GM19467 (cell line): ENCODE measurements at regions not wholly inside any gene's neighbourhood (a gene's known extent, or its start where the extent isn't known, plus 50 kb on each side); places are given as distances from the start of the nearest gene placed in this dataset.

Experiments used
- ATAC-seq: cut with Tn5 transposase; IDR thresholded peaks from one replicate; pipeline ENCODE4 v1.9.1; 2021; ENCODE audit warnings: mild to moderate bottlenecking, moderate library complexity; ENCODE audit not compliant: unreplicated experiment

DNA sequence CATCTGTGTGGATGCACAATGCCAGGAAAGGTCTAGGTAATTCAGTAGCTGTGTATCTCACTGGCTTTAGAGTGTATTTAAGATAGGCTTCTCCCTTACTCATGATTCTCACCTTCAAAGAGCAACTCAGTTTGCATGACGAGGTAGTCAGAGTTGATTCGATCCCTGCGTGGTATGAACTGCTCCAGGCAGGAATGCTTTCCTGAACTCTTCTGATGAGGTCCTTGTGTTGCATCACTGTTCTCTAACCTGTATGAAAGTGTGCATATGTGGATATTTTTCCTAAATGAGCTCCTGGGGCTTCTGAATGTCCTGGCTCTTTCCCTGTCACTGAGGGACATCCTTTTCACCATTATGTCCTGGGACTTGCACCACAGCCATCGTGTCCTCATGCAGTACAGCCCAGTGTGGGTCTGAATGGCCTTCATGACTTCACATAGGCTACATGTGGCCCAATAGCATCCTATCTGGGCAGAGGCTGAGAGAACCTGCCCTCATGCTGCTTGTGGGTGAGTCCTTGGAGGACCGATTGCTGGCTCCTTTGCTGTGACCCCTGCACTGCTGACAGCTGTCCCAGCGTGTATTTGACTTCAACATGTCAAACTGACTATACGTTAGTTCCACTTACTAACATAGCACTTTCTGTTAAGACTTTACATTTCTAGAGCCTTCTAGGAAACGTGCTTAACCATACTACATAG is 65.3 kb upstream of the WDR1 start:
- no peak for ATAC-seq

DNA sequence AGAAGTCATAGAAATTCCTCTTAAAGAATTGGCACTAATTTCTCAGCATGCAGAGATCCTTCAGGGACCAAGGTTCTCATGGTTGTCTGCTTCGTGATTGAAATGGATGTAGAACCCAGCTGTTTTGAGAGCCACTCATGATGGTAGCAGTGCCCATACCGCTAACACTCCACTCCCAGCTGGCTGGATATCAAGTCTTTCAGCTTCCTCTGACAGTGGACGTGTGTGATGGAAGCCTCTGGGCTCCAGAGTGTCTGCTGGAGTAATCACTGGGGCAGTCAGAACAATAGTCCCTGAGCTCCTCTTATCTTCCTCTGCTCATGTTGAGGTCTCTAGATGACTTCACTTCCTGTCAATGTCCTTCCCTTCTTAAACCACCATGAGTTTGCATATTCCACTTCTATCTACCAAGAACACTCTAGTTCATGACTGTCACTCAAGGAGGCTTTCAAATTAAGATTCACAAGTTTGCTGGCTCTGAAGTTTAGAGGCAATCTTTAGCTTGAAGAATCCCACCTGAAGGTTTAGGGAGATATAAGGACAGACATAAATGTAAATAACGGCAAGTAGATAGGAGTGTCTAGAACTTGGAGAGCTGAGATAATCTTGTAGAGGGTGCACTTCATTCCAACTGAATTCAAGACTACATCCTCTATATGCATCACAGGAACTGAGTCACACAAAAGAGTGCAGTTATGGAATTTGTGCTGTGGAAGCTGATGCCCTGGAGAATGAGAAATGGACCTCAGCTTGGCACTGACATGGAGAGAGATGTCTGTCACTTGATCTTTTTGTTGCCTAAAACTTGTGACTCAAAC is 64.5 kb upstream of the WDR1 start:
- peak; percentile 96 for ATAC-seq

DNA sequence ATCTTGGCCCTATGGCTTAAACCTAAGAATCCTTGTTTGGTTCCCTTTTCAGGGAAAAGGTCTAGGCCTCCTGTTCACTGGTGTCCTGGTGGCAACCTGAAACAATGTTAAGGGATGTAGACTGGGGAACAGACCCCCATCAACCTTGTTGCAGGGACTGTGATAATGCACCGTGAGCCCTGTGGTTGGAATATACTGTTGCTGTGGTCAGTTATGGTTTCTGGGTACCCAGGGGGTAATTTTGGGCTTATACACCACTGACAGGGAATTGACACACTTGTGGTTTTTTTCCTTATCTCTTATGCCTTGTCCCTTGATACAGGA is 64.0 kb upstream of the WDR1 start:
- no peak for ATAC-seq

DNA sequence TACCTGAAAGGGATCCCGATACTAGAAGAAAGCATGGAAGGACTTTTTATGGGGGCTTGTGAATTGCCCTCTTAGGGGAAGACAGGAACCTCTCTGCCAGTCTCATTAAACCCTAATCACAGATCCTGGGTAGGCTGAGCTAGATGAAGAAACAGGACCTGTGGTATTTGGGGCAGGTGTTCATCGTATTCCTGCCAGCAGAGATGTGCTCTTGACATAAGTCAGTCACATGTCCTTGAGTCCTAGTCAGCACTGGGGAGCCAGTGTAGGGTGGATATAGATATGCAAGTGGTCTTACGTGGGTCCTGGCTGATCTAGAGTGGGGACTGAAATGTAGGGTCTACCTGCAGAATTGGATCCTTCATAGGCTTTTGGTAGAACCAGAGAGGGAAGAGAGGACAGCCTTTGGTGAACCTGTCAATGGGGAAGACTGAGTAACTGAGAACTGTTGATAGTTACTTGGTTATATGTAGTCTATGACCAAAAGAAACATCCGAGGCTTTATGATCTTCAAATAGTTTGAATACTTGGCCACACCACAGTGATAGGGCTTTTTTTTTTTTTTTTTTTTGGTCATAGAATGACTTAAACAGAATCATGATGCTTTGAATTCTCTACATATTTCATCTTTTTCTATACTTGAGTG is 63.5 kb upstream of the WDR1 start:
- no peak for ATAC-seq

DNA sequence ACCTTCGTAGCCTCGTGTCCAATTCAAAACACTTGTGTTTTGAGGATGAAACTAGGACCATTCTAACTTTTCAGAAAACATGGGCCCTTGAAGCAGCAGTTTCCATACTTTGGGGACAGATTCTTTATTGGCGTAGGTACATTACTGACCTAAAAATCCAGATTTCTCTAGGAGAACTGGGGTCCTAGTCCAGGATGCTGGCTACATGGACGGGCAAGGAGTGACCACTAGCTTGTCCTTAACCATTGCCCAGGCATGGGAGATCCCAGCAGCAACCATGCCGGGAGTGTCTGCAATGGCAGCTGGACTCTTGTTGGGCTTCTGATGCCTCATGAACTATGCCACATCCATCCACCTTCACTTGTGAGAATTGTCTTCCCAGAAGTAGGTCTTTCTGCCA is 62.2 kb upstream of the WDR1 start:
- no peak for ATAC-seq

DNA sequence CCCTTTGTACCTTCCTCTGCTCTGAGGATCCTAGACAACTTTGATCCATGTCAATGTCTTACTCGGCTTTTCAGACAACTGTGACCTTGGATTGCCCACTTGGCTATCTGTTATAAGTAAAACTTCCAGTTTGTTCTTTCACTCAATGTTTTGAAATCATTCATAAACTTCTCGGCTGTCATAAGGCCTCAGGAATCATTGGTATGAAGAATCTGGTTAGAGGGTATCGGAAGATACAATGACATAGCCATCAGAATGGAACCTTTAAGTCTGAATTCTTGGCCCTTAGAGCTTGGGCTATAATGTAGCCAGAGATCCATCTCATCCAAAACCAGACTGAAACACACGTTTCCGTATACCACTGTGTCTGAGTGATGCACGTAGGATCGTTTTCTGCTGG is 59.0 kb upstream of the WDR1 start:
- no peak for ATAC-seq

DNA sequence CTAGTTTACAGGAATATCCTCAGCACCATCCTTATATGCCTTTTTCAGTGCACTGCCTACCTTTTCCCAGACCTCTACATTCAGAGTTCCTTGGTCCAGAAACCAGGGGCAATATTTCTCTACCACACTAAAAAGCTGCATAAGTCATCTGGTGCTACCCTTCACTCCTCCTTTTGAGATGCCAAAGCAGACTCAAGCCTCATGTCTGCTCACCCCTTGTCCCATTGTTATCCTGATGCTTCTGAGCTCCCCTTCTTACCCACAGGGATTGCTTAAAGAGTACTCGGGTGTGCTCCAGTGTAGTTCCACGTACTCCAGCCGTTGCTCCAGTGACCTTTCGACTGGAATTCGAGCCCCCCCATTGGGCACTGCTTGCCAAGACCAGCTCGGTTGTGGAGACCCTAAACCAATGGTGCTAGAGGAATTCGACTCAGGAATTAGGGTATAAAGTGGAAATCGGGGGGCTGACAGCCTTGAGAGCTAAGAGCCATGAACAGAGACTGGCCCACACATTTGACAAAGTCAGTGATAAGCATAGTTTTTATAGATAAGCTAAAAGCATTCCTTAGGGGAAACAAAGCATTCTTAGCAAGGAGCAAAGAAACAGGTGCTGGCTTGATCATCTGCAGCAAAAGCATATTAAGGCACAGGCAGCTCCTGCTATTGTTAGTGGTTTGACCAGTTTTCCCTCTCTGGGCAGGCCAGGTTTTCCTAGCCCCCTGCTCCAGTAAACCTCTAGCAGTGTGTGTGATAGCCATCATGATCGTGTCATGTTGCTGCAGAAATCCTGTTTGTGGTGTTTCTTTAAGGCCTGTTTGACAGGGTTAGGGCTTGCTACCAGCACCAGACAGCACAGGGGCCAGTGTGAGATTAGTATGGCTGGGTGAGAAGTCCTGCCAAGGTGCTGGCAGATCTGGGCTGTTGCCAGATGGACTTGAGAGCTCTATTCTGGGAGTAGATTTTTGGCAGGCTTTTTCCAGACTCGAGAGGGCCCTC is 57.5 kb upstream of the WDR1 start:
- no peak for ATAC-seq

DNA sequence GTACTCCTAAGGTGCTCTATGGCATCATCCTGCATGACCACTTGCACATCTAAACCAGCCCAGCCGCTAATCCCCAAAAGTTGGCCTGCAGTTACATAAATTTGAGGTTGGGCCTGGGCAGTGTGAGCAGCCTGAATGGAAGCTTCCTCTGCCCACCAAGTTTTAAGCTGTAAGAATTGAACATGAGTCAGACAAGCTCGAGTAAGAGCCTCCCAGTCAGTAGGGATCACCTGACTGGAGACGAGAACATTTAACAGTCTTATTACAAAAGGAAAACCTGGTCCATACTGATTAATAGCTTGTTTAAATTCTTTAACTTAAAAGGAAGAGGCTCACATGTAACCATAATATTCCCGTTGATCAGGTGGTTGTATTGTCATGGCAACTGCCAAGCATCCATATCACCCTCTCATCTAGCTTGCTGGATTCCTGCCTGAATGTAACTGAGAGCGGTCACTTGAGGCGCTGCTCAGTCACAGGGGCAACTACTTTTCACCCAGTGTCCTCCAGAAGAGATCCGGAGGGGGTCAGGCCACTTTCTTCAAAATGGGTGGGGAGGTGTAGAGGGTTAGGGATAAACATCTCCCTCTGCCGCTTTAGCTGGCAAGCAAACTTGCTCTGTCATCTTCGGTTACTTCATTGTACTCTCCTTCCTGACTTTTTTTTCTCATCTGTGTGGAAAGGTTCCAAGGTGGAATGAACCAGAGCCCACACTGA is 56.6 kb upstream of the WDR1 start:
- ATAC-seq = no peak

DNA sequence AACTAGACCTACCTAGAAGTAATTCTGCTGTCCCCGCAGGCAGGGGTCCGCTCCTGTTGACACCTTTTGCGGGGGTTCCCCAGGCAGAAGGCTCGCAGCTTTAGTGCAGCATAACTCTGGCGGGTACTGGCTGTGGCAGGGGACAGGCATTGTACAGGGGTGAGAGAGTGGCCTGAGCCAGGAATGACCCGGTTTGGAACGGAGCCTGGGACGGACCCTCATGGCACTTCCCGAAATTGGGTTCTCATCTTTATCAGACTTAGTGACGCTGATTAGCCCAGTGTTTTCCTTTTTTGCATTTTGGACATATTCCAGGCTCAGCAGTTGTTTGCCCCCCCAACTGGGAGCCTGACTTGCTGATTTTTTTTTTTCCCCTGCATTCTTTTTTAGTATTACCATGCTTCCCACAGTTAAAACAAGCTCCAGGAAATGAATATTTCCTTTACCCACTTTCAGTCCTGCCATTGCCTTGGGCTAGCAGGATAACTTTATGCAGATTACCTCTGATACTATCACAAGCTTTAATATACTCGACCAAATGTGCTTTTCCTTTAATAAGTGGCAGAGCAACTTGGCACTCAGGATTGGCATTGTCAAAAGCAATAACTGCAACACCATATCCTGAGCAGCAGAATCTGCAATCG is 55.8 kb upstream of the WDR1 start:
- ATAC-seq = no peak

DNA sequence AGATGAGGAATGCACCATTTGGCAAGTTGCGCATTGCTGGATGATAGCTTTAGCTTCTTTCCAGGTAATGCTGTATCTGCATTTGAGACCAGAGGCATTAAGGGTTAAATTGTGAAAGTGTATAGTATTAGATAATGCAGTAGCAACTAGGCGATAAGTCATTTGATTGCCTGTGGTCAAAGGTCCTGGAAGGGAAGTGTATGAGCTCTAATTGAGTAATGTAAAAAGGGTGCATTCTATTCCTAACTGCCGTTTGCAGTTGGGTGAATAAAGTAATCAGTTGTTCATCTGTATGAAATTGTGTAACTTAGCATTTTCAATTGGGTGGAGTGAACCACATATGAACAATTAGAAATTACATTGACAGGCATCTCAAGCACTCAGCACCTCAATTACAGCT is 54.5 kb upstream of the WDR1 start:
- no peak for ATAC-seq

DNA sequence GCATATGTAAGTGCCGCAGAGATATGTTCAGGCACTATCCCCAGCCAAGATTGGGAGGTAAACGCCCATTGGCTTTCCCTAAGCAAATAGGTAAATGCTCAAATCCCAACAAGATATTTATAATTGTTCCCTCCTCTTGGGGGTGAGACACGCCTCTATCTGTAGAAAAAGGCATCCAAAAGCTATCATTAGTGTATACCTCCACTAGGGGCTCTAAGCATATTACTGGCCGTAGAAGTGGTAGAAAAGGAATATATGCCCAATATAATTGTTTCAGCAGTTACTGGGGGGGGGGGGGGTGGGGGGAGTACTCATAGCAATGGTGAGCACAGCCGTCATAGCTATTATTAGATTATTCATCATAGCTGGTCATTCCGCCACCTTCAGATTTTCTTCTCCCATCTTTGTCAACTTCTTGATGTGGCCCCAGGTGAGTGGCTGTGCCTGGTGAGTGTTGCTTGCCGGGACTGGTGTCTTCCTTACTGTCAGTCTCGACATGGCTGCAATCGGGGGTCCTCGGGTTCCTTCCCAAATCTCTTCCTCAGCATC is 53.3 kb upstream of the WDR1 start:
- no peak for ATAC-seq

DNA sequence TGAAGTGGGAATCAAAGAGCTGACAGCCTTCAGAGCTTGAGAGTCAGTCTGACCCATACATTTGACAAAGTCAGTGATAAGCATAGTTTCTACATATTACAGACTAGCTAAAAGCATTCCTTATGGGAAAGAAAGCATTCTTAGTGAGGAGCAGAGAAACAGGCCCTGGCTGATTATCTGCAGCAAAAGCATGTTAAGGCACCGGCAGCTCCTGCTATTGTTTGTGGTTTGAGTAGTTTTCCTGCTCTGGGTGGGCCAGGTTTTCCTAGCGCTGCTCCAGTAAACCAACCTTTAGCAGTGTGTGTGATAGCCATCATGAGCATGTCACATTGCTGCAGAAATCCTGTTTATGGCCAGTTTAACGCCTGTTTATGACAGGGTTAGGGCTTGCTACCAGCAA is 51.6 kb upstream of the WDR1 start:
- ATAC-seq = no peak

DNA sequence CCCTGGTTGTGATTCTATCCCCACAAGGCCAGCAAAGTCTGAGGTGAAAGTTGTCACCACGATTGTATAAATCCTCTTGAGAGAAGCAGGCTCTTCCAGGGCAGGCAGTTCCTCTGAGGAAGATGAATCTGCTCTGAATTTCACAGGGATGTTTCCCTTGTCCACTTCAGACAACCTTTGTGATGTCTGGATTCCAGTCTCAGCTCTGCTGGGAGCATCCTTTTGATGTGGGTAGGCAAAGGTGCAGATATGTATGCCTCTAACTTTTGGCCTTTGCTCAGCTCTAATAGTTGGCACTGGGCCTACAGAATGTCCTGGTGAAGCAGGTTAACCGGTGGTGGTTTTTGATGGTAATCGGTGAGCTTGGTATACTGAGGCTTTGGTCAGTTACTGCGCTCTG is 50.6 kb upstream of the WDR1 start:
- ATAC-seq = no peak
